Astrocyte of the cerebellum (primary cell): ENCODE measurements at regions not wholly inside any gene's neighbourhood (a gene's known extent, or its start where the extent isn't known, plus 50 kb on each side); places are given as distances from the start of the nearest gene placed in this dataset.

ENCODE experiments used
- DNase-seq: peaks from one replicate; pipeline ENCODE4 v3.0.0-alpha.2; 2011; ENCODE audit warnings: low read depth
- H3K4me3 ChIP-seq: 2 replicates; pipeline ENCODE4 v1.5.1; 2011; ENCODE audit warnings: mild to moderate bottlenecking, low read depth, low read length, moderate library complexity
- in situ Hi-C: cut with HindIII; loops from 2 replicates; pipeline ENCODE4 v1.10.0; 2017; ENCODE audit warnings: low sequenced_read_pairs
- TF ChIP-seq, protein P1 (sequence below): IDR thresholded peaks from 2 replicates; pipeline ENCODE4 v1.5.1; 2012; ENCODE audit warnings: low read length, low read depth, moderate library complexity, mild to moderate bottlenecking; ENCODE audit errors: missing control alignments

DNA sequence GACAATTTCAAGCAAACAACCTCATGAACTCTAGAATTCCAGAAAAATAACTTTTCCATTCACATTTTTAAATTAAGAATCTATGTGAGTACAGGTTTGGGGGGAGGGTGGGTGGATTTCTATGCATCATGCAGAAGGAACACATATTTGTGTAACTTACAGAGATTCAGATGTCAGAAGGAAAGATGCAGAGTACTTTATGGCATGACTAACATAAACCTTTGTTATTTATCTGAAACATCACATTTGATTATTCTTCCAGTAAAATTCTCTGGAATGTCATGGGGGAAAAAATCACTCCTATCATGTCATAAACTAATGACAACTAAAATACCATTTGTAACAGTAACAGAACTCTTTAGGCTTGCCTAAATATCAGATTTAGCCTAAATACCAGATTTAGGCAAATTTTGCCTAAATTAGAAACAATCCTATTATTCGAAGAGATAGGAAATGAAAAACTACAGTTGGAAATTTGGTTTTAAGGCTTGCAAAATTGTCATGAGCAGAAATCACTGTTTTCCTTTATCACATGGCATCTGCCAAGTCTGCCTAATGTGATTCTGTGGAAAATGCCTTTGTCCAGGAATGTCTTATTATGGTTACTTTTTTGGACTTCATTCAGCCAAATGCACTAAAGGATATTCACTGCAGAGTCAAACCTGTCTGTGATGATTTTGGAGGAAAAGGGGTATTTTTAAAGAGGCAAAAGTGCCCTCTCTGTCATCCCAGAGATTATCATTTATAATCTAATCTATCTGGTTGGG is 527.7 kb upstream of the CELF2 start:
- in situ Hi-C loops: no loop called here
- TF ChIP-seq, protein P1, sequence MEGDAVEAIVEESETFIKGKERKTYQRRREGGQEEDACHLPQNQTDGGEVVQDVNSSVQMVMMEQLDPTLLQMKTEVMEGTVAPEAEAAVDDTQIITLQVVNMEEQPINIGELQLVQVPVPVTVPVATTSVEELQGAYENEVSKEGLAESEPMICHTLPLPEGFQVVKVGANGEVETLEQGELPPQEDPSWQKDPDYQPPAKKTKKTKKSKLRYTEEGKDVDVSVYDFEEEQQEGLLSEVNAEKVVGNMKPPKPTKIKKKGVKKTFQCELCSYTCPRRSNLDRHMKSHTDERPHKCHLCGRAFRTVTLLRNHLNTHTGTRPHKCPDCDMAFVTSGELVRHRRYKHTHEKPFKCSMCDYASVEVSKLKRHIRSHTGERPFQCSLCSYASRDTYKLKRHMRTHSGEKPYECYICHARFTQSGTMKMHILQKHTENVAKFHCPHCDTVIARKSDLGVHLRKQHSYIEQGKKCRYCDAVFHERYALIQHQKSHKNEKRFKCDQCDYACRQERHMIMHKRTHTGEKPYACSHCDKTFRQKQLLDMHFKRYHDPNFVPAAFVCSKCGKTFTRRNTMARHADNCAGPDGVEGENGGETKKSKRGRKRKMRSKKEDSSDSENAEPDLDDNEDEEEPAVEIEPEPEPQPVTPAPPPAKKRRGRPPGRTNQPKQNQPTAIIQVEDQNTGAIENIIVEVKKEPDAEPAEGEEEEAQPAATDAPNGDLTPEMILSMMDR: no peak
- no peak for DNase-seq
- H3K4me3 ChIP-seq: no peak overlapping the region

DNA sequence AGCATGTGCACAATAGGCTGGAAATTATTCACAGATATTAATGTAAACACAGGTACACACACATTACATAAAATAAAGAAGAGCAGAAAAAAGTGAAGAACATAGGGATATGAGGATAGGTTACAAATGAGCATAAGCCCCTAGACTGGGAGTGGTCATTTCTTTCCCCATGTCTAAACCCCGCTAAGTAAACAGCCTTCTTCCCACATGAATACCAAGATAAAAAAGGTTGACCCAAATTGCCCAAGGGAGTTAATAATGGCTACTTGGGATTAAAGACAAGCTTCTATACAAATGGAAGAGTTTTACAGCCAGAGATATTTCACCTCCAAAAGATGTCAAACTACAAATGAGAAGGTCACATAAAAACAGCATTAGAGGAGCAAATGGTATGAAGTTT is 527.1 kb upstream of the CELF2 start:
- in situ Hi-C loops: no loop called here
- H3K4me3 ChIP-seq: no peak overlapping the region
- no peak for DNase-seq
- TF ChIP-seq, protein P1: no peak

DNA sequence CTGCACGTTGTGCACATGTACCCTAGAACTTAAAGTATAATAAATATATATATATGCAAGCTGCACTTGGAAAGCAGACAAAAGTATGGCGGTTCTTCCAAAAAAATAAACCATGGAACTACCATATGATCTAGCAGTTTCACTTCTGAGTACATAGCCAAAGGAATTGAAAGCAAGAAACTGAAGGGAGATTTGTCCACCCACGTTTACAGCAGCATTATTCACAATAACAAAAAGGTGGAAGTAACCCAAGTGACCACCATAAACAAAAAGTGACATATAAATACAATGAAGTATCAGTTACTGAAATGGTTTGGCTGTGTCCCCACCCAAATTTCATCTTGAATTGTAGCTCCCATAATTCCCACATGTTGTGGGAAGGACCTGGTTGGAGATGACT is 525.3 kb upstream of the CELF2 start:
- in situ Hi-C loops: no loop called here
- DNase-seq: no peak
- TF ChIP-seq, protein P1: no peak

DNA sequence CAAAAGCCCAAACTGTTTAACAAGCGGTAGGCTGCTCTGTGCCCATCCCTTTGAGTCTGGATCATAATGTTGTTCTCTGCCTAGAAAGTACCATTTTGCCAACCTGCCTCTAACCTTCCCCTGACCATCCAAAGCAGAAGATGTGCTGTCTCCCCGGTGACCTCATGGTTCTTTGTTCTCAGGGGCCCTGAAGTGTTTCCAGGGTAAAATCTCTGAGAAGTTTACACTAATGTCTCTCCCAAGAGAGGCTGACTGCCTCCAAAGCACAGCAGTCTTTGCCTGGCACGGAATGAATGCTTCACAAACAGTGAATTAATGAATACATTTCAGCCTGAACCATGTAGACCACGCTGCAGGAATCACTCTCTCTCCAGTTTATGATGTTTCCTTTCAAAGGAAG is 523.8 kb upstream of the CELF2 start:
- no peak for DNase-seq
- TF ChIP-seq, protein P1: no peak
- no peak overlapping the region for H3K4me3 ChIP-seq
- in situ Hi-C loops: no loop called here

More for the DNA sequence above, 525.3 kb upstream of the CELF2 start:
- no peak overlapping the region for H3K4me3 ChIP-seq

DNA sequence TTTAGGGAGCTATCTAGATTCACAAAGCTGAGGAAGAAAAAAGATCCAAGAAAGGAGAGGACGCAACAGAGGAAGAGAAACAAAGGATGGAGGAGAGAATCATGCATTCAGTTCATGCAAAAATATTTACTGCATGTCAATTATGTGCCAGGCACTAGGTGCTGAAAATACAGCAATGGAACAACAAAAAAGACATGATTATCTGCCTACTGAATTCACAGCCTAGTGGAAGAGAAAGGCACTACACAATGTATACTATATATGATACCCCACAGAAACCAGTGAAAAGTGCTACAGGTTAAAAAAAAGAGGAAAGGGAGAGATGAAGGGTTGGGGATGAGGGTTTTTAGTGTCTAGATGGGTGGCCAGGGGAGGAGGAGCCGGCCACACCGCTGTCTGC is 520.4 kb upstream of the CELF2 start:
- no peak overlapping the region for H3K4me3 ChIP-seq
- in situ Hi-C loops: no loop called here
- DNase-seq: no peak
- TF ChIP-seq, protein P1: no peak

DNA sequence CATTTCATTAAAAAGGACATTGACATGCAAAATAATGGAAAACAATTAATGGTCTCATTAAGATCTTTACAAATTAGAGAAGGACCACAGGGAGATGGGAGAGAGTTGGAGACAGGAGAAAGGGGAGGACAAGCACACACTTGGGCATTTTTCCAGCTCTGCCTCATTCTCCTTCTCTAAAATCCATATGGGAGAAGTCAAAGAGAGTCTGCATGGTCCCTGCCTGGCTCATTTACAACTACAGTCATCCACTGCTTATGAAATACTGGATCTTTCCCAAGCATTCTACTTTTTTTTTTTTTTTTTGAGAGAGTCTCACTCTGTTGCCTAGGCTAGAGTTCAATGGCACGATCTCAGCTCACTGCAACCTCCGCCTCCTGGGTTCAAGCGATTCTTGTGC is 518.9 kb upstream of the CELF2 start:
- TF ChIP-seq, protein P1: no peak
- in situ Hi-C loops: no loop called here
- H3K4me3 ChIP-seq: no peak overlapping the region
- no peak for DNase-seq
